CD14-positive monocyte (primary cell): ENCODE measurements at regions not wholly inside any gene's neighbourhood (a gene's known extent, or its start where the extent isn't known, plus 50 kb on each side); places are given as distances from the start of the nearest gene placed in this dataset.

Experiments
- DNase-seq, 3 donors: peaks; one replicate each; pipeline ENCODE4 v3.0.0-alpha.2; 2011 to 2022
- H2AFZ ChIP-seq: 2 replicates; pipeline ENCODE4 v1.6.0; 2012; ENCODE audit warnings: mild to moderate bottlenecking, low read depth, low read length, inconsistent platforms; ENCODE audit not compliant: insufficient read depth, poor library complexity, severe bottlenecking
- H3K27ac ChIP-seq, 2 donors: 1 replicate in 1 of 2; 2 replicates in 1 of 2; pipeline ENCODE4 v1.5.1; 2012 to 2013; ENCODE audit warnings: low read length in 2 of 2, control low read depth in 1 of 2, inconsistent platforms in 1 of 2, low read depth in 1 of 2, mild to moderate bottlenecking in 1 of 2
- H3K27me3 ChIP-seq, 2 donors: one replicate each; pipeline versions ENCODE4 v1.6.0 to v1.6.1; 2011 to 2013; ENCODE audit warnings: low read length in 2 of 2; ENCODE audit not compliant: control insufficient read depth in 2 of 2, insufficient read depth in 2 of 2
- H3K36me3 ChIP-seq, 2 donors: replicated peaks in 1 of 2; 1 replicate in 1 of 2; 2 replicates in 1 of 2; pipeline versions ENCODE4 v1.5.1 to v1.6.1; 2012 to 2013; ENCODE audit warnings: low read length in 2 of 2, control low read depth in 1 of 2, inconsistent platforms in 1 of 2, mild to moderate bottlenecking in 1 of 2; ENCODE audit not compliant: insufficient read depth in 2 of 2, control insufficient read depth in 1 of 2
- H3K4me1 ChIP-seq, 2 donors: 1 replicate in 1 of 2; 2 replicates in 1 of 2; pipeline versions ENCODE4 v1.5.1 to v1.6.1; 2012 to 2013; ENCODE audit warnings: low read length in 2 of 2, control low read depth in 1 of 2, inconsistent platforms in 1 of 2, mild to moderate bottlenecking in 1 of 2, moderate library complexity in 1 of 2; ENCODE audit not compliant: insufficient read depth in 2 of 2, control insufficient read depth in 1 of 2
- H3K4me2 ChIP-seq: replicated peaks from 2 replicates; pipeline ENCODE3; 2012; ENCODE audit warnings: low read length, moderate library complexity, mild to moderate bottlenecking; ENCODE audit not compliant: poor library complexity, severe bottlenecking; ENCODE audit errors: extremely low read depth
- H3K4me3 ChIP-seq, 3 experiments: fragments of 200-600 bp in 1 of 3; sonication (generic) in 1 of 3; replicated peaks in 1 of 3; 1 replicate in 2 of 3; 2 replicates in 1 of 3; pipeline ENCODE4 v1.5.1; 2011 to 2013; ENCODE audit warnings: low read length in 3 of 3, mild to moderate bottlenecking in 3 of 3, control low read depth in 2 of 3, low read depth in 2 of 3, inconsistent platforms in 1 of 3, moderate library complexity in 1 of 3
- H3K79me2 ChIP-seq: 2 replicates; pipeline ENCODE4 v1.6.0; 2012; ENCODE audit warnings: mild to moderate bottlenecking, control low read depth, inconsistent platforms, low read length, moderate library complexity; ENCODE audit not compliant: insufficient read depth
- H3K9ac ChIP-seq: 2 replicates; pipeline ENCODE4 v1.6.0; 2017; ENCODE audit warnings: low read length, mild to moderate bottlenecking; ENCODE audit not compliant: insufficient read depth, poor library complexity, severe bottlenecking
- H3K9me3 ChIP-seq, 2 donors: replicated peaks in 1 of 2; 1 replicate in 1 of 2; 2 replicates in 1 of 2; pipeline versions ENCODE4 v1.5.1 to v1.6.1; 2012 to 2013; ENCODE audit warnings: low read length in 2 of 2, control low read depth in 1 of 2; ENCODE audit not compliant: control insufficient read depth in 1 of 2, insufficient read depth in 1 of 2
- H4K20me1 ChIP-seq: 2 replicates; pipeline ENCODE4 v1.6.0; 2012; ENCODE audit warnings: mild to moderate bottlenecking, low read length, control low read depth, moderate library complexity; ENCODE audit not compliant: insufficient read depth
- H3K27ac Mint-ChIP-seq, 7 donors: one replicate each; pipeline ENCODE4 v1.8.0; 2020; ENCODE audit warnings: mild to moderate bottlenecking in 7 of 7, mixed read lengths in 7 of 7, moderate library complexity in 6 of 7, inconsistent platforms in 2 of 7
- H3K27me3 Mint-ChIP-seq, 3 donors: one replicate each; pipeline ENCODE4 v1.8.0; 2021 to 2022; ENCODE audit warnings: low read depth in 3 of 3, mild to moderate bottlenecking in 3 of 3, mixed read lengths in 3 of 3, moderate library complexity in 3 of 3, inconsistent platforms in 1 of 3
- H3K36me3 Mint-ChIP-seq, 2 donors: one replicate each; pipeline ENCODE4 v1.8.0; 2020; ENCODE audit warnings: mixed read lengths in 2 of 2, inconsistent platforms in 1 of 2, mild to moderate bottlenecking in 1 of 2
- H3K4me1 Mint-ChIP-seq: one replicate; pipeline ENCODE4 v1.8.0; 2020; ENCODE audit warnings: mild to moderate bottlenecking, mixed read lengths
- H3K4me3 Mint-ChIP-seq, 2 donors: one replicate each; pipeline ENCODE4 v1.8.0; 2020; ENCODE audit warnings: mild to moderate bottlenecking in 2 of 2, mixed read lengths in 2 of 2, moderate library complexity in 1 of 2
- H3K9me3 Mint-ChIP-seq, 7 donors: one replicate each; pipeline ENCODE4 v1.8.0; 2020 to 2022; ENCODE audit warnings: mixed read lengths in 7 of 7, mild to moderate bottlenecking in 6 of 7, moderate library complexity in 6 of 7, inconsistent platforms in 2 of 7
- CTCF ChIP-seq: fragments of 200-600 bp; IDR thresholded peaks from one replicate; pipeline ENCODE4 v1.8.0; 2022; ENCODE audit warnings: antibody characterized with exemption, mild to moderate bottlenecking
- WGBS: methylation state at CpG from one replicate; pipeline ENCODE4 v1.1.5; 2013; ENCODE audit warnings: missing lambda C conversion rate; ENCODE audit not compliant: insufficient coverage; 5-methylcytosine and 5-hydroxymethylcytosine counted together
- intact Hi-C, 2 donors: fragments of 100-400 bp; cut with micrococcal nuclease; formaldehyde crosslinking; loops; one replicate each; pipeline versions ENCODE4 v1.15.0 to v1.15.1; 2023

GRCh38 chr11:134529212-134530096 is 117.4 kb upstream of the B3GAT1 start:
- no peak overlapping the region for H3K4me3 Mint-ChIP-seq

DNA sequence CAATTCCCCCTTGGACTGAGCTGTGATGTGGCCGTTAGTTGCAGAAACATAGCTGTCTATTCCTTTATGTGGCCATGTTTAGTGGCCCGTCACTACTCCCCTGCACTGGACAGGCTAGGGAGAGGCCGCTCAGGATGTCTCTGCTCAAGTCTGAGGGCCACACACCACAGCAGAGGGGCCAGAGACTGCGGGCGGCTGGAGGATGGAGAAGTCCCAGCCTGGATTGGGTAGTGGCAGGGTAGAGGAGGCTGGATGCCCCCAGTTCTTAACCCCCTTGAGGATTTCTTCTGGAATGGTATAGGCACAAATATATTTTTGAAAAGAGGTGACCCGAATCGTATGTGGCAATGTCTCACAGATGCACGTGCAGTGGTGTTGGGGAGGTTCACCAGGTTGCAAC is 116.4 kb upstream of the B3GAT1 start:
- no peak overlapping the region for H3K4me3 ChIP-seq
- H4K20me1 ChIP-seq, result no peaks in the 10 kb centered on the region
- no peak overlapping the region for H3K27ac ChIP-seq
- peaks cover 0 to 3% of the 10 kb centered on the region in 2 donors for H3K9me3 ChIP-seq
- no peaks in the 10 kb centered on the region for H3K4me1 ChIP-seq
- H2AFZ ChIP-seq, result no peak overlapping the region
- no peaks in the 10 kb centered on the region for H3K4me1 Mint-ChIP-seq
- WGBS, result 91% methylated on average over 7 of the region's 8 CpGs
- H3K9ac ChIP-seq, result no peak overlapping the region
- H3K27me3 ChIP-seq, result no peaks in the 10 kb centered on the region
- H3K36me3 ChIP-seq, result no peaks in the 10 kb centered on the region
- H3K27ac Mint-ChIP-seq, result peak overlapping the region in 1 of 7 donors; percentile 13
- H3K4me3 Mint-ChIP-seq, result no peak overlapping the region
- DNase-seq, result no peak
- no peak overlapping the region for H3K4me2 ChIP-seq
- intact Hi-C loops, result no loop called here
- no peaks in the 10 kb centered on the region for H3K79me2 ChIP-seq
- no peaks in the 10 kb centered on the region for H3K36me3 Mint-ChIP-seq
- no peak for TF ChIP-seq CTCF
- peaks cover 1 to 8% (median 3%) of the 10 kb centered on the region in 3 donors for H3K27me3 Mint-ChIP-seq
- peaks cover 0 to 8% (median 2%) of the 10 kb centered on the region in 7 donors for H3K9me3 Mint-ChIP-seq

More at GRCh38 chr11:134529212-134530096, 117.4 kb upstream of the B3GAT1 start:
- no peaks in the 10 kb centered on the region for H3K36me3 Mint-ChIP-seq
- TF ChIP-seq CTCF, result no peak
- H3K9me3 Mint-ChIP-seq, result peaks cover 0 to 5% (median 0%) of the 10 kb centered on the region in 7 donors
- DNase-seq, result no peak
- no peak overlapping the region for H3K9ac ChIP-seq
- no peaks in the 10 kb centered on the region for H3K79me2 ChIP-seq
- H3K27me3 ChIP-seq, result no peaks in the 10 kb centered on the region
- no peaks in the 10 kb centered on the region for H3K4me1 ChIP-seq
- no peak overlapping the region for H3K4me2 ChIP-seq
- intact Hi-C loops, result no loop called here
- no peak overlapping the region for H3K27ac ChIP-seq
- WGBS, result 92% methylated on average over 26 of the region's 26 CpGs
- no peaks in the 10 kb centered on the region for H3K9me3 ChIP-seq
- H3K4me1 Mint-ChIP-seq, result no peaks in the 10 kb centered on the region
- H4K20me1 ChIP-seq, result no peaks in the 10 kb centered on the region
- H2AFZ ChIP-seq, result no peak overlapping the region
- no peaks in the 10 kb centered on the region for H3K36me3 ChIP-seq
- no peak overlapping the region for H3K27ac Mint-ChIP-seq
- no peak overlapping the region for H3K4me3 ChIP-seq
- H3K27me3 Mint-ChIP-seq, result peaks cover 1 to 8% (median 6%) of the 10 kb centered on the region in 3 donors
